H1 (cell line): ENCODE measurements at regions not wholly inside any gene's neighbourhood (a gene's known extent, or its start where the extent isn't known, plus 50 kb on each side); places are given as distances from the start of the nearest gene placed in this dataset.

ENCODE experiments used
- CBX8 ChIP-seq: fragments of 300-800, 300-1000 bp; sonication (generic); IDR thresholded peaks from 2 replicates; pipeline ENCODE4 v1.7.1; 2016; ENCODE audit warnings: low read depth, low read length, borderline replicate concordance
- CTCF ChIP-seq, 3 experiments: IDR thresholded peaks; 1 replicate in 2 of 3; 2 replicates in 1 of 3; pipeline versions ENCODE4 v1.5.1 to v1.6.1; 2011; ENCODE audit warnings: low read length in 3 of 3, mild to moderate bottlenecking in 3 of 3, inconsistent platforms in 2 of 3, low read depth in 1 of 3, moderate library complexity in 1 of 3; ENCODE audit not compliant: insufficient read depth in 1 of 3; ENCODE audit errors: control extremely low read depth in 1 of 3
- EGR1 ChIP-seq: IDR thresholded peaks from 2 replicates; pipeline ENCODE4 v1.6.1; 2011; ENCODE audit warnings: low read depth, low read length, borderline replicate concordance
- SP1 ChIP-seq: IDR thresholded peaks from 2 replicates; pipeline ENCODE4 v1.6.1; 2011; ENCODE audit warnings: low read depth, low read length
- TAF1 ChIP-seq: IDR thresholded peaks from 2 replicates; pipeline ENCODE4 v1.6.1; 2011; ENCODE audit warnings: mild to moderate bottlenecking, low read depth, low read length

DNA sequence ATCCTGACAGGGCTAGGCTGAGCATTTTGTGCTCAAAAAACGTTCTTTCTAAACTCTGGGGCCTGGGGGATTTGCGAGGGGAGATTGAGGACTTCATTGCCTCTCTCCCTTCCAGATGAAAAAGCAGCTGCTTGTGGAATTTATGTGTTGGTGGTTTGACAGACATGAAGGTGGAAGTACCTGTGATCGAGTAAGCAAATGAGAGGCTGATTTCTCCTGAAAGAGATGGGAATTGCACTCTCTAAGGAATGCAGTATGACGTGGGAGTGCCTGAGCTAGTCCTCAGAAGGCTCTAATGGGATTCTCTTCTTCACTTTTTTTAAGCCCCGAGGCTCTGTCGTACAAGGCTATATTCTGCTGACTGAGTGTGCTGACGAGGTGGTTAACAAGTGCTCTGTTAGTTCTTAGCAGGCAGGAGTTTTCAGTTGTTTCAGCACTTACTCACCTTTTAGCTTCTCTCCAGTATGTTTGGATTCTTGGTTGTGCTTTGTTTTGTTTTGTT lies 426.8 kb upstream of the CNKSR2 start:
- TF ChIP-seq SP1 (no peak), CTCF (IDR thresholded peaks at IDR 0.05; ENCODE audit: control extremely low read depth in 1 of 3, insufficient read depth in 1 of 3, low read depth in 1 of 3, low read length in 3 of 3) (no peak), CBX8 (no peak), TAF1 (no peak), EGR1 (no peak)
